CD8-positive, alpha-beta memory T cell (primary cell): ENCODE measurements at regions not wholly inside any gene's neighbourhood (a gene's known extent, or its start where the extent isn't known, plus 50 kb on each side); places are given as distances from the start of the nearest gene placed in this dataset.

Experiments
- CTCF ChIA-PET: fragments of 350-600 bp; sonication (Branson Sonifier 250); formaldehyde crosslinking; loops from one replicate; lab custom pipeline; 2021; ENCODE audit warnings: antibody characterized with exemption; lab: Charles Lee
- POLR2A ChIA-PET: fragments of 350-600 bp; sonication (Branson Sonifier 250); formaldehyde crosslinking; loops from one replicate; lab custom pipeline; 2021; ENCODE audit warnings: antibody characterized with exemption; lab: Charles Lee
- DNase-seq, 5 donors: peaks; one replicate each; pipeline versions ENCODE4 v3.0.0 to v3.0.0-alpha.2; 2020 to 2022; ENCODE audit warnings: mixed read lengths in 1 of 5
- H3K27ac ChIP-seq: one replicate; pipeline ENCODE4 v1.7.0; 2013; ENCODE audit warnings: low read depth, mild to moderate bottlenecking, low read length, moderate library complexity
- H3K27me3 ChIP-seq: 2 replicates; pipeline ENCODE4 v1.7.0; 2013; ENCODE audit warnings: low read length, mild to moderate bottlenecking; ENCODE audit not compliant: insufficient read depth, poor library complexity, severe bottlenecking
- H3K36me3 ChIP-seq: 2 replicates; pipeline ENCODE4 v1.7.0; 2013; ENCODE audit warnings: mild to moderate bottlenecking, low read length, moderate library complexity; ENCODE audit not compliant: insufficient read depth
- H3K4me1 ChIP-seq: 2 replicates; pipeline ENCODE4 v1.7.0; 2013; ENCODE audit warnings: mild to moderate bottlenecking, low read length, moderate library complexity; ENCODE audit not compliant: insufficient read depth
- H3K4me3 ChIP-seq: 2 replicates; pipeline ENCODE4 v1.7.0; 2013; ENCODE audit warnings: mild to moderate bottlenecking, low read length
- H3K9me3 ChIP-seq: 2 replicates; pipeline ENCODE4 v1.7.0; 2013; ENCODE audit warnings: mild to moderate bottlenecking, low read length
- H3K27ac Mint-ChIP-seq, 8 donors: one replicate each; pipeline ENCODE4 v1.8.0; 2020 to 2021; ENCODE audit warnings: mixed read lengths in 8 of 8, mild to moderate bottlenecking in 6 of 8, inconsistent platforms in 3 of 8, moderate library complexity in 3 of 8
- H3K27me3 Mint-ChIP-seq, 2 donors: one replicate each; pipeline ENCODE4 v1.8.0; 2020 to 2021; ENCODE audit warnings: mixed read lengths in 2 of 2, mild to moderate bottlenecking in 1 of 2, moderate library complexity in 1 of 2
- H3K36me3 Mint-ChIP-seq, 3 donors: one replicate each; pipeline ENCODE4 v1.8.0; 2020 to 2021; ENCODE audit warnings: mixed read lengths in 3 of 3, inconsistent platforms in 1 of 3, mild to moderate bottlenecking in 1 of 3
- H3K4me1 Mint-ChIP-seq, 3 donors: one replicate each; pipeline ENCODE4 v1.8.0; 2020 to 2021; ENCODE audit warnings: mixed read lengths in 3 of 3, inconsistent platforms in 1 of 3, mild to moderate bottlenecking in 1 of 3
- H3K4me3 Mint-ChIP-seq, 7 donors: one replicate each; pipeline ENCODE4 v1.8.0; 2020 to 2021; ENCODE audit warnings: mixed read lengths in 7 of 7, mild to moderate bottlenecking in 6 of 7, moderate library complexity in 4 of 7, inconsistent platforms in 2 of 7
- H3K9me3 Mint-ChIP-seq, 5 donors: one replicate each; pipeline ENCODE4 v1.8.0; 2020 to 2022; ENCODE audit warnings: mixed read lengths in 5 of 5, mild to moderate bottlenecking in 3 of 5, moderate library complexity in 2 of 5, inconsistent platforms in 1 of 5

DNA sequence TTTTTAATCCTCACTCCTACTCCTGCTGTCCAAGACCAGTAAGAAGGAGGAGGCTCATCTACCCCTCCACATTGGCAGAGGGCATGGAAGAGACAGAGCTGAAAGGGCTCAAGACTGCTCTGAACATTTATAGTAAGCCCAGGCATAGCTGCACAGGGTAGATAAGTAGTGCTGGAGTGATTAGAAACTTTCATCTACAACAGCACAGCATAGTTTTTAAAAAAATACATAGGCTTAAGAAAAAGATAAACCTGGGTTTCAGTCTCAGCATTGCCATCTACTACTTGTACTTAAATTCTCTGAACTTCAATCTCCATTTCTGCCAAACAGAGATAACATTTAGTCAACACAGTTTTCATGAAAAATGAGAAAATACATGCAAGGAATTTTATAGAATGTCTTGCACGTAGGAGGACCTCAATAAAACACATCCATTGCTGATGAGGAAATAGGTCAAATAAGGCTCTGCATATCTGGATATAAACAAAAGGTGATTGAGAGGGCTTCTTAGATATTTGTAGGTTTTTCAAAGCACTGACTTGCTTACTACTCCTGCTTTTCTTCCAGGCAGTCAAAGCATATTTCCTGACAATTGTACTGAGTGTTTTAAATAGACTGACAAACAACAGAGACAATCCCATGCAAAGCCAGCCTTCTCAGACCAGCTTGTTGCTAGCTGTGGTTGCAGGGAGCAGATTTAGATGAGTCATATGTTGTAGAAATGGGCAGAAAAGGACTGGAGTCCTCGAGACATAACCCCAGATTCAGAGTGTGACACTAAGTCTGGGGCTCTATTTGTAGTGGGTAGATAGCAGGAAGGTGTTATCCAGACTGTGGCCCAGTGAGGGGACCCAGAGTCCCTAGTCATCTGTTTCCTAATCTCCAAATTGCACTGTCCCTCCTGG is 107.4 kb upstream of the TAB2 start:
- ChIA-PET CTCF (interaction anchor here (1.5 kb wide), 1 partner anchor 10 kb away, joined by 3 read pairs; no protein-coding TSS in a partner anchor), POLR2A (no interaction called here)
- Histone ChIP-seq H3K27ac (no peak overlapping the region), H3K9me3 (no peaks in the 10 kb centered on the region), H3K36me3 (no peaks in the 10 kb centered on the region), H3K4me1 (peaks cover 36% of the 10 kb centered on the region), H3K4me3 (no peak overlapping the region), H3K27me3 (no peaks in the 10 kb centered on the region)
- no peak for DNase-seq
- Mint-ChIP-seq H3K9me3 (no peaks in the 10 kb centered on the region), H3K27ac (peak overlapping the region; percentile 7 to 90 (median 71)), H3K4me3 (peak overlapping the region in 3 of 7 donors; percentile 33 to 55 (median 47)), H3K4me1 (peaks cover 0 to 26% (median 0%) of the 10 kb centered on the region in 3 donors), H3K36me3 (peaks cover 0 to 1% (median 0%) of the 10 kb centered on the region in 3 donors), H3K27me3 (no peaks in the 10 kb centered on the region)

DNA sequence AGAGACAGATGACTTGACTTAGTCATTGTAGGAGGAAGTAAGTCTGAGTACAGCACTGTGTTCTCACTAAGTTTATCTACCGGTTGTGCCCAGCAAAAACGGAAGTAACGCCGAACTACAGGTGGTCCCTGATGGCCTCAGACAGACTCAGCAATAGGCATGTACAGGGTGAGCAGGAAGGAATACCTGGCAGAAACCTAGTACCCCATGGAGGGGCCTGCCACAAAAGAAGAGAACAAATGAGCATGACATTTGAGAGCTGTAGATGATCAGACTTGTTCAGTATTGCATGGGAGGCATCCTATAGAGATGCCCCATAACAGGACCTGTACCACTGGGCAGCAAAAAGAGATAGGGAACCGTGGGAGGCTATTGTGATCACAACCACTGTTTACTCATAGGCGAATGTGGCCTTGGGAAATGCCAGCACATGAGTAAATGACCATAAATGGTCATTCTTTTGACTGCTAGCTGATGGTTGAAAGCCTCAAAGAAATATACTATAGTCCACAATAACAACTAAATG is 106.4 kb upstream of the TAB2 start:
- H3K27me3 ChIP-seq = no peaks in the 10 kb centered on the region
- peak overlapping the region in 5 of 7 donors; percentile 47 to 70 (median 55) for H3K4me3 Mint-ChIP-seq
- H3K9me3 ChIP-seq = no peaks in the 10 kb centered on the region
- POLR2A ChIA-PET = no interaction called here
- H3K27ac ChIP-seq = no peak overlapping the region
- H3K36me3 ChIP-seq = no peaks in the 10 kb centered on the region
- H3K36me3 Mint-ChIP-seq = peaks cover 0 to 1% (median 0%) of the 10 kb centered on the region in 3 donors
- CTCF ChIA-PET = interaction anchor here (1.0 to 1.5 kb wide), 2 partner anchors 9 to 20 kb away, joined by 3 read pairs; no protein-coding TSS in a partner anchor
- H3K4me1 Mint-ChIP-seq = peaks cover 4 to 28% (median 6%) of the 10 kb centered on the region in 3 donors
- no peaks in the 10 kb centered on the region for H3K27me3 Mint-ChIP-seq
- H3K4me1 ChIP-seq = peaks cover 36% of the 10 kb centered on the region
- no peak for DNase-seq
- H3K27ac Mint-ChIP-seq = peak overlapping the region; percentile 7 to 90 (median 74)
- peak overlapping the region; percentile 7 for H3K4me3 ChIP-seq
- H3K9me3 Mint-ChIP-seq = no peaks in the 10 kb centered on the region

DNA sequence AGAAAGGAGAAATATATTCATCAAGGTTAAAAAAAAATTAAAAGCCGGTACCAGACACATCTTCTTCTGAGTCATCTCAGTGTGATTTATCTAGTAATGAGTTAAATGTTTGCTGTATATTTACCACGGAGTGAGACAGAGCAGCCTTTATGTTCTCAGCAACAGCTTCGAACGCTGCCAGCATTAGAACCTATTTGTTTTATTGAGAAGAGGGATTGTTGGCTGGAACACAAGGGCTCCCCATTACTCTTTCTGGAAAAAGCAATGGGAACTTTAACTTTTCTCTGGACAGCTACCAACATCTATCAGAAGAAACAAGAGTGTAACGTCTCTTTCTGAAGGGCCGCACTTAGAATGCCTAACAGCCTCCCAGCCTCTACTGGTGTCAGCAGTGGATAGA is 105.3 kb upstream of the TAB2 start:
- DNase-seq = no peak
- no peak overlapping the region for H3K27ac ChIP-seq
- ChIA-PET CTCF (no interaction called here), POLR2A (no interaction called here)
- H3K27me3 ChIP-seq = no peaks in the 10 kb centered on the region
- no peaks in the 10 kb centered on the region for H3K9me3 ChIP-seq
- Mint-ChIP-seq H3K36me3 (peaks cover 0 to 1% (median 0%) of the 10 kb centered on the region in 3 donors), H3K9me3 (no peaks in the 10 kb centered on the region), H3K27ac (peak overlapping the region in 6 of 8 donors; percentile 14 to 65 (median 30)), H3K4me1 (peaks cover 12 to 33% (median 14%) of the 10 kb centered on the region in 3 donors), H3K27me3 (no peaks in the 10 kb centered on the region), H3K4me3 (peak overlapping the region in 1 of 7 donors; percentile 21)
- H3K4me1 ChIP-seq = peaks cover 36% of the 10 kb centered on the region
- no peak overlapping the region for H3K4me3 ChIP-seq
- H3K36me3 ChIP-seq = no peaks in the 10 kb centered on the region

DNA sequence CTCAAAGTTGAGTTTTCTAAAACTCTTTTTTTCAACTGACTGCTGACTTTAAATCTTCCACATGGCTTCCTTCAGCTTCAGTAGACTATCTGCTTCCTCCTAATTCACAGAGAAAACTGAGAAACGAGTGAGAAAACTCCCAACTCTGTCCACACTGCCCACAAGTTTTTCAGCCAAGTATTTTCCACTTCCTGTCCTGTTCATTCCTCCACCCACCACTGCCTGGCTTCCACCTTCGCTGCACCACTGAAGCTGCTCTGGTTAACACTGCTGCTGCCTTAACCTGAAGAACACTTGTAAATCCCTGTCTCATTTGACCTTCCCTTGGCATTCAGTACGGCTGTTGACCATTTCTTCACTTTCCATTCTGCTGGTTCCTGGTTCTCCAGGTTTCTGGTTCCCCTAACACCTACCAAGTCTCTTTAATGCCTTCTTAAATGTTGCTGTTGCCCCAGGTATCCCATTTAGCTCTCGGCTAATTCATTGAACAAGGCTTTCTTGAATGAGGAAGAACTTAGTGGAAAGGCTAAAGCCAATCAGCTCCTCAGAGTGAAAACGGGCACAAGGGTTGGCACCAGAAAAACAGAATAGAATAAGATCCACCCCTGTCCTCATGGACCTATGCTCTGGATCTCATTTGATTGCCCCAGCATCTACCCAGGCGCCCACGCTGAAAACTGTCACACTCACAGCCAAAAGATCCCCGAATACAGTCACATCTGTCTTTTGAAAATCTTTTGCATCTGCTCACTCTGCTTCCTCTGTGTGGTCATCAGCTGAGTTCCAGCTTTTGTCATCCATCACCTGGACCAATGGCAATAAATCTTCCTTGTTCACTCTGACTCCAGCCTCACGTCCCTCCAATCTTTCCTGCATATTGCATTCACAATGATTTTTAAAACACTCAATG is 104.4 kb upstream of the TAB2 start:
- no peaks in the 10 kb centered on the region for H3K36me3 Mint-ChIP-seq
- Histone ChIP-seq H3K36me3 (no peaks in the 10 kb centered on the region), H3K9me3 (no peaks in the 10 kb centered on the region), H3K4me3 (no peak overlapping the region), H3K27me3 (no peaks in the 10 kb centered on the region), H3K27ac (no peak overlapping the region), H3K4me1 (peaks cover 36% of the 10 kb centered on the region)
- no peaks in the 10 kb centered on the region for H3K9me3 Mint-ChIP-seq
- no peaks in the 10 kb centered on the region for H3K27me3 Mint-ChIP-seq
- DNase-seq = no peak
- ChIA-PET POLR2A (no interaction called here), CTCF (interaction anchor here (0.8 to 1.4 kb wide), 3 partner anchors 117 to 219 kb away, joined by 3 to 4 read pairs (median 3); no protein-coding TSS in a partner anchor)
- H3K4me1 Mint-ChIP-seq = peaks cover 17 to 38% (median 22%) of the 10 kb centered on the region in 3 donors
- no peak overlapping the region for H3K4me3 Mint-ChIP-seq
- no peak overlapping the region for H3K27ac Mint-ChIP-seq

DNA sequence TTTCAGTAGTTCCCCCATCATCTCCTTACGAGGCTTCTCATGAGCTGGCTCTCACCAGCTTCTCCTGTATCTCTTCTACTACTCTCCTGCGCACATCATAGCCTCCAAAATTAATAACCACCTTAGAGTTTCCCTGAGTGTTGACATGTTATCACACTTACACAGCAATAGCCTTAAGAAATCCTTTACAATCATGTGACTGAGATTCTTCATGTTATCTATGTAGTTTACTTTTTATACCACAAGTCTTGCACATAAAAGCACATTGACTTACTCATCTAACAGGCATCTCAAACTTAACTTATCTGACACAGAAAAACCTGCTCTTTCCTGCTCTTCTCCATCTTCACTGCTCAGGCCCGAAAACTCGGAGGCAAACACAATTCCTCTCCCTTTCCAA is 103.7 kb upstream of the TAB2 start:
- H3K36me3 ChIP-seq = no peaks in the 10 kb centered on the region
- no peaks in the 10 kb centered on the region for H3K36me3 Mint-ChIP-seq
- H3K27me3 ChIP-seq = no peaks in the 10 kb centered on the region
- H3K4me1 ChIP-seq = peaks cover 39% of the 10 kb centered on the region
- H3K27me3 Mint-ChIP-seq = no peaks in the 10 kb centered on the region
- CTCF ChIA-PET = interaction anchor here (0.8 to 1.4 kb wide), 3 partner anchors 117 to 218 kb away, joined by 3 to 4 read pairs (median 3); no protein-coding TSS in a partner anchor
- no peak overlapping the region for H3K27ac ChIP-seq
- no peaks in the 10 kb centered on the region for H3K9me3 Mint-ChIP-seq
- H3K4me3 ChIP-seq = no peak overlapping the region
- H3K4me1 Mint-ChIP-seq = peaks cover 22 to 39% (median 29%) of the 10 kb centered on the region in 3 donors
- no peaks in the 10 kb centered on the region for H3K9me3 ChIP-seq
- DNase-seq = no peak
- POLR2A ChIA-PET = no interaction called here
- no peak overlapping the region for H3K27ac Mint-ChIP-seq
- H3K4me3 Mint-ChIP-seq = no peak overlapping the region

DNA sequence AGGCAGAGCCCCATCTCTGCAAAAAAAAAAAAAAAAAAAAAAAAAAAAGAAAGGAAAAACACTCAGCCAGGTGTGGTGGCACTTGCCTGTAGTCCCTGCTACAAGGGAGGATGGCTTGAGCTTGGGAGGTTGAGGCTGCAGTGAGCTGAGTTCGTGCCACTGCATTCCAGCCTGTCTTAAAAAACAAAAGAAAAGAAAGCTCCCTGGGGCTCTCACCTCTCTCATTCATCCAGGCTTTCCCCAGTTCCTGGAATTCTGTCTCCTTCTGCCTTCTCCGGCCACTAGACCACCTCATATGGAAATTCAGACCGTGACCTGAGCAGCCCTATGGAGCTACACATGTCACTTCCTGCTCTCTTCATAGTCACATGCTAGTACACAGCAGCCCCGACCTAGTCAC is 101.1 kb upstream of the TAB2 start:
- Histone ChIP-seq H3K27ac (no peak overlapping the region), H3K4me1 (peaks cover 20% of the 10 kb centered on the region), H3K36me3 (no peaks in the 10 kb centered on the region), H3K9me3 (no peaks in the 10 kb centered on the region), H3K27me3 (no peaks in the 10 kb centered on the region), H3K4me3 (no peak overlapping the region)
- ChIA-PET CTCF (interaction anchor here (0.7 to 0.9 kb wide), 2 partner anchors 63 to 135 kb away, joined by 3 read pairs; no protein-coding TSS in a partner anchor), POLR2A (interaction anchor here (1.1 kb wide), 1 partner anchor 55 kb away, joined by 4 read pairs; no protein-coding TSS in a partner anchor)
- Mint-ChIP-seq H3K4me3 (no peak overlapping the region), H3K36me3 (peaks cover 0 to 2% (median 2%) of the 10 kb centered on the region in 3 donors), H3K4me1 (peaks cover 21 to 31% (median 23%) of the 10 kb centered on the region in 3 donors), H3K27ac (peak overlapping the region in 6 of 8 donors; percentile 10 to 83 (median 50)), H3K27me3 (no peaks in the 10 kb centered on the region), H3K9me3 (no peaks in the 10 kb centered on the region)
- no peak for DNase-seq

DNA sequence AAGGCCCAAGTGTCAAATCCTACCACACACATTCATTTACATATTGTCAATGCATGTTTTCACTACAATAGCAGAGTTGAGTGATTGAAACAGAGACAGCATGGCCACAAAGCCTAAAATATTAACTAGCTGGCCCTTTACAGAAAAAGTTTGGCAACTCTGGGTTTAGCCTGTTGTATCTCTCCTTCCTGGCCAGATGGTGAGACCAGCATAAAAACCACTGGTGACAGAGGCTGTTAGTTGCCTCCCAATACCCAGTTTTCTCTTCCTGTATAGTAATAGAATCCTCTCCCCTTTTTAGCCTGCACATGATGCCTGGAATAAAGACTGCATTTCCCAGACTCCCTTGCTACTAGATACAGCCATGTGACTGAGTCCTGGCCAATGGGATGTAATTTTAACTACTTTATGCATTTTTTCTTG is 100.0 kb upstream of the TAB2 start:
- no peaks in the 10 kb centered on the region for H3K27me3 ChIP-seq
- CTCF ChIA-PET = no interaction called here
- Mint-ChIP-seq H3K4me1 (peaks cover 14 to 31% (median 23%) of the 10 kb centered on the region in 3 donors), H3K27ac (peak overlapping the region in 2 of 8 donors; percentile 25 to 51), H3K27me3 (no peaks in the 10 kb centered on the region), H3K9me3 (no peaks in the 10 kb centered on the region), H3K4me3 (no peak overlapping the region), H3K36me3 (peaks cover 0 to 2% (median 2%) of the 10 kb centered on the region in 3 donors)
- no peak for DNase-seq
- H3K4me1 ChIP-seq = peaks cover 17% of the 10 kb centered on the region
- H3K27ac ChIP-seq = no peak overlapping the region
- no peak overlapping the region for H3K4me3 ChIP-seq
- H3K9me3 ChIP-seq = no peaks in the 10 kb centered on the region
- H3K36me3 ChIP-seq = no peaks in the 10 kb centered on the region
- POLR2A ChIA-PET = no interaction called here
